Dermis microvascular lymphatic vessel endothelial cell (primary cell): ENCODE measurements at regions not wholly inside any gene's neighbourhood (a gene's known extent, or its start where the extent isn't known, plus 50 kb on each side); places are given as distances from the start of the nearest gene placed in this dataset.
"Not testable (repeated sequence)": the region's sequence is repeated elsewhere in the genome, so short reads cannot be mapped to it uniquely, and the experiment has no call there.

Experiments
- DNase-seq, 2 donors: peaks; one replicate each; pipeline versions ENCODE4 v3.0.0 to v3.0.0-alpha.2; 2010; ENCODE audit warnings: low read depth in 2 of 2

- no peak for DNase-seq
Measured at GRCh38 chrX:4572691-4573090, 859.2 kb upstream of the PRKX start.

DNA sequence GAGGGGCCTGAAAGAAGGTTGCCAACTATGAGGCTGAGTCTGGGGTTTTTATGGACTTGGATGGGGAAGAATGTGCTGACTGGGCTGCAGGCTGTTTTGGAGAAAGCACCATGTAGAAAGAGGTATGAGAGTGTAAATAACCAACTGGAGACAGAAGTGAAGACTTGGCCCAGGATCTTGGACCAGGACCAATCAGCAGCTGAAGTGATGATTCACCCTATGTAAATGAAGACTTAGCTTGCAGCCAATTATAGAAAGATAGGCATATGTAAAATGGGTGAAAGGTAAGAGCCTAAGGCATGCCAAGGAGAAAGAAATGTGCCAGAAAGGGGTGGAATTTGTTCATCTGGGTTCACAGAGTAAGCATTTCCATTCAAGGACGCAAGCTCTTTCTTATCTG lies 856.7 kb upstream of the PRKX start:
- DNase-seq: no peak

DNA sequence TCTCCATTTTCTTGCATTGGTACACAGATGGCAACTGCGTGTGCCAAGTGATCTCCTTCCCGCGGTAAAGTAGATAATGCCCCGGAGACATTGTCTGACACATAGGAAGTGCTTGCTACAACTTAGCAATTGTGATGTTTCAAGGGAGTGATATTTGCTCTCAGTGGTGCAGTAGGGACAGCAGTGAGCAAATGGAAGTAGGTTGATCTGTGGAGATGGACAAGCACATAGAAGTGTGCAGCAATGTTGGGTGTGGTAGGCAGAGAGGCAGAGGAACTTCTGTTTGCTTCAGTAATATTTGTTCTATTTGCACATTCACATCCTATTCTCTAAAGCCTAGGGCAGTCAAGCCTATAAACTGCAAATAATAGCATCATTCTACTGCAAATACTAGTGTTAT lies 846.7 kb upstream of the PRKX start:
- no peak for DNase-seq

DNA sequence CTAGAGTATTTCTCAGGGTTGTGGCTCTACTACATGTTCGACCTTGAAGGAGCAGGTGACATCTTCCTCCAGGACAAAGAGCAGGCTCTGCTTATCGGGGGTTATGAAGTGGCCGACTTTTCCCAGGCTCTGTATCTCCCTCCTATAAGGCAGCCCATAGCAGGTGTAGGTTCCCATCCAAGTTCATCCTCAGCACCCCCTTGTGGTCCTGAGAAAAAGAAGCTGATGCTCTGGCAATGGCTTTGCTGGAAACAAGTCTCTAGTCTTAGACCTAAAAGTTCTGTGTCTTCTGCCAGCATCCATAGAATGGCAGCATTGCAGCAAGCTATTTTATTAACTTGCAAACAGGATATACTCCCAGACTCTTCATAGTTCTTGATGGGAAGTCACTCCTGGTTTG lies 836.6 kb upstream of the PRKX start:
- no peak for DNase-seq

DNA sequence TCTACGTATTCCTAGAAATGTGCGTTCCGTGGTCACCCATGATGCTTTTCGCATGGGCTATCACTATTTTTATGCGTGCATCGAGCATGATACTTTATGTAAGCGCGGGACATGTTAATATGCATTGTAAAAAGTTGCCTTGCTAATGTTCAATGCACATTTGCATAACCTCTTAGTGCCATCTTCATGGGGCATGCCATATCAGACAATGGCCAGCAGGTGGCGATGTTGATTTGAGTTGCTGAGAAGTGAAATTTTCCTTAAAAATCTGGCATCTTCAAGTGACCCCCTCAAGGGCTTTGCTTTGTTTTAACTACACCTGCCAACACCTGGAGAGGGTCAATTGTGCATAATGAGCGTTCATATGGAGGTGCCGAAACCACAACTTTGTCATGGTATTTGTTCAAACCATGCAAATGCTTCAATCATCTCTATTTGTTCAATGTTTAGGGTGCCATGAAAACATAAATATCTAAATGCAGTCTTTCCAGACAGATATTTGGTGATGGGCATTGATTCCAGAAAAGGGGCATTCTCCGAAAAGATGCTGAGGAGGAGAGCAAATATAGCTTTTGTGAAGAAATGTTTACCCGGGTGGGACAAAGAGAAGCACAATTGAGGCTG lies 833.9 kb upstream of the PRKX start:
- DNase-seq: peak; percentile 10 to 46

GRCh38 chrX:4546178-4546577 lies 832.7 kb upstream of the PRKX start:
- not testable (repeated sequence) for DNase-seq

- no peak for DNase-seq
Measured at GRCh38 chrX:4528247-4528646, 814.8 kb upstream of the PRKX start.

DNA sequence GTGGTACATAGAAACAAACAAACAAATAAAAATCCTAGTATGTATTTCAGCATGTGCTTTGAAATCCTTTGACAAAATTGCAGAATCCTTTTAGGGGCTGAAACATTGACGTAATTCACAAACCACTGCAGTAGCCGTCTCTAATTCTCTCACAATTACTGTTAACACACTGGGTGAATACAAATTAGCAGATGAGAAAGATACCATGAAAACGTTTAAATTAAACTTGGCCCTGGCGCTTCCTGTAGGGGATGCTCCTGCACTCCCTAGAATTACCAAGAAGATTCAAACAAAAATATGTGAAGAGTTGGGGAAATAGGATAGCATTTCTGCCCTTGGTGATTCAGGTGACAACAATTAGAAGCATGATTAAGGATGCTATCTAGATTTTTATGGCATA lies 772.5 kb upstream of the PRKX start:
- no peak for DNase-seq

- no peak for DNase-seq
Measured at GRCh38 chrX:4484266-4484665, 770.8 kb upstream of the PRKX start.

DNA sequence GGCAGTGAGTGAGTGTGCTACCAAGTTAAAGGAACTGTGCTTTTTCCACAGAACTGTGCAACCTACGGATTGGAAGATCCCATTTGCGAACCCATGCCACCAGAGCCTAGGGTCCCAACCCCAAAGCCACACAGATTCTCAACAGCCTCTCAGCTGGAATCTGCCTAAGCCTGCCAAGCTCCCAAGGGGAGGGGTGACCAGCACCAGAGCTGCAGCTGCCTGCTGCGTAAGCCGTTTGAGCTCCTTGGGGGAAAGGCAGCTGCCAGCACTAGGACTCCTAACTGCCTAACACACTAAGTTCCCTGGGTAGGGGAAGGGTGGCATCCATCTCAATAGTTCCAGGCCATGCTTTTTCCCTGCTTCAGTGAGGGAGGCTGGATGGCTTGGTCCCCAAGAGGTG lies 738.1 kb upstream of the PRKX start:
- DNase-seq: no peak

GRCh38 chrX:4450177-4450576 lies 736.7 kb upstream of the PRKX start:
- DNase-seq: no peak

DNA sequence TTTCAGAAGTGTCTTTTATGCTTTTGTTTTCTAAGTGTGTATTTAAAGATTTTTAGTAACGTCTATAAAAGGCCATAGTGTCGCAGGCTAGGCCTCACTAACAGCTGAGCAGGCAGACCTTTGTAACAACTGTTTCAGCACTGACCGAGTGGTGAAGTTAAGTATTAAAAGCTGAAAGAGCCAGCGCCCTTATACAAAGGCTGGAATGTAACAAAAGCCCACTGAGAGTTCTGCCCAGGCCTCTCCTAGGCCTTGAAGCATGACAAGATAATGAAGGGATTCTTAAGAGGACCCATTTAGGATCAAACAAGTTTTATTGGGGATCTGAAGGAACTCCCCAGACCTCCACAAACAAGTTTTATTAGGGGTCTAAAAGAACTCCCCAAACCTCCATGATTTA lies 722.5 kb upstream of the PRKX start:
- DNase-seq: no peak

DNA sequence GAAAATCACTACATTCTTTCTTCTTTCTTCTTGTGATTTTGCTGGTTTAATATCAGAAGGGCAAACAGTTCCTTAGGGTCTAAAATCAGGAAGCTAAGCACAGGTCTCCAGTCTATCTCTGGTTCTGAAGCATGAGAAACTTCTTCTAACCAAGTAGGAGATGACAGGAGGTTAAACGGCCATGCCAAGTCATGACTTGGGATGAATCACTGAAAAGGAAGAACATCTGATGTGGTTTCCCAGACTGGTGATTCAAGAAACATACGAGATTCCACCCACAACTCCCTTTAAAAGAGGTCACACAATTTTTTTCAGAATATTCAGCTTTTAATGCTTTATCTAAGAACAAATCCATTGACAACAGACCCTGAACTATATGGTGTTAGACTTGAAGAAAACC lies 684.0 kb upstream of the PRKX start:
- DNase-seq: no peak

- no peak for DNase-seq
Measured at GRCh38 chrX:4382273-4382672, 668.8 kb upstream of the PRKX start.

GRCh38 chrX:4380710-4381109 lies 667.3 kb upstream of the PRKX start:
- no peak for DNase-seq

DNA sequence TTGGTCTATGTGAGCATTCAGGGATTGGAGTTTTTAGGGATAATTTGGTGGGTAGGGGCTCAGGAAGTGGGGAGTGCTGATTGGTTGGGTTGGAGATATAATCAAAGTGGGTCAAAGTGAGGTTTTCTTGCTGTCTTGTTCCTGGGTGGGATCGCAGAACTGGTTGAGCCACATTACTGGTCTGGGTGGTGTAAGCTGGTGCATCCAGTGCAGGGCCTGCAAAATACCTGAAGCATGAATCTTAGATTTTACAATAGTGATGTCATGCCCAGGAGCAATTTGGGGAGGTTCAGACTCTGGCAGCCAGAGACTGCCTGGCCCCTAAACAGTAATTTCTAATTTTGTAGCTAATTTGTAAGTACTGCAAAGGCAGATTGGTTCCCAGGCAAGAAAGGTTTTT lies 665.6 kb upstream of the PRKX start:
- DNase-seq: no peak

DNA sequence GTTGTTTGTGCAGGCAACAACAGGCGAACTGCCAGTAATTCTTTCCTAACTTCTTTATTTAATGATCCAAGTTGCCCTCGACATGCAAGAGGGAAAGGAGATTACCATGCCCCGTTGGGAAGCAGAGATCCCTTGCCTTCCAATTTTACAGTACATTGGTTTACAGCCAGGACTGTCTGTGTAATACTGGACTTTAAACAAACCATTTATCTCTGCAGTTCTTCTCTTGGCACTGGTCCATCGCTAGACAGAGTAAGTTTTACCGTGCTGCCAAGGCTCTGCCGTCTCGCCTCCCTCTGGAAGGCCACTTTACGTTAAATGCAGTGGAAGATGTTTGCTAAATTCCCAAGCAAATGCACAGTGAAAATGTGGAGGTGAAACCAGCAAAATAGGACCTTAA lies 660.3 kb upstream of the PRKX start:
- no peak for DNase-seq

DNA sequence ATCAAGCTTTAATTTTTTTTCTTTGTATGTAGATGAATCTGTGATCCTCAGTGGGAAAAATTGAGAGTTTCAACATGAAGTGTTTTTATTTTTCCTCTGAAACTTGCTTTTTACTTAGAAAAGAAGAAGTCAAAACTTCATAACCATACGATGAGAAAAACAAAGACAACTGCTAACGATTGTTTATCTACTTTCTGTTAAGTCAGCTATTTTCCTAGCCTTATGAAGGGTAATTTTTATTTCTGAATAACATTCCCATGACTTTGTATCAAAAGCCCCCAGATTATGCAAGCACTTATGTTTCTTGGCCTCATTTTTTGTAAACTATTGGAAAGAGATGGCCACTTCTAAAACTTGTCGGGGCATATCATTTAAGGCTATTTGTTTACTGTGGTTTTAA lies 645.1 kb upstream of the PRKX start:
- DNase-seq: no peak

DNA sequence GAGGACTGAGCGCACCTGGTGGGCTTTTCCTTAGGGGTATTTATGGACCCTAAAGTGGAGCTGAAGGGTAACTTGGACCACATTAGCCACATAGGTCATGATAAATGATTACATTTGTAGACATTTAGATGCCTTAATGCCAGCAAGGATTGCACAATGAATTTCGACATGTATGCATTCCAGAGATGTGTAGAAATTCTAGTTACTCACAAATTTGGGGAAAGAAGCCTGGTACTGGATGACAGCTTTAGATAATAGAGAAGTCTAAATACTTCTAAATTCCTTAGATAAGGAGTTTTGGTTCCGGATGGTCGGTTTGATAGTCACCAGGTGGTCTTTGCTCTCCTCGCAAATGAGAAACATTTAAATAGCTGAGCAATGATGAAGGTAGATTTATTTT lies 609.5 kb upstream of the PRKX start:
- no peak for DNase-seq

GRCh38 chrX:4320436-4320947 lies 607.0 kb upstream of the PRKX start:
- DNase-seq: no peak

- no peak for DNase-seq
Measured at GRCh38 chrX:4315891-4316290, 602.4 kb upstream of the PRKX start.

DNA sequence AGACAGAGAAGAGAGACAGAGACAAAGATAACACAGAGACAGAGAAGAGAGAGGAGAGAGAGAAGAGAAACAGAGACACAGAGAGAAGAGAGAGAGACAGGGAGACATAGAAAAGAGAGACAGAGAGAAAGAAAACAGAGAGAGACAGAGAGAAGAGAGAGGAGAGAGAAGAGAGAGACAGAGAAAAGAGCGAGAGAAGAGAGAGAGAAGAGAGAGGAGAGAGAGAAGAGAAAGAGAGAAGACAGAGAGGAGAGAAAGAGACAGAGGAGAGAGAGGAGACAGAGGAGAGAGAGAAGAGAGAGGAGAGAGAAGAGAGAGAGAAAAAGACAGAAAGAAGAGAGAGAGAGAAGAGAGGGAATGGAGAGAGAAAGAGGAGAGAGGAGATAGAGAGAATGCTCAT lies 601.1 kb upstream of the PRKX start:
- DNase-seq: no peak

DNA sequence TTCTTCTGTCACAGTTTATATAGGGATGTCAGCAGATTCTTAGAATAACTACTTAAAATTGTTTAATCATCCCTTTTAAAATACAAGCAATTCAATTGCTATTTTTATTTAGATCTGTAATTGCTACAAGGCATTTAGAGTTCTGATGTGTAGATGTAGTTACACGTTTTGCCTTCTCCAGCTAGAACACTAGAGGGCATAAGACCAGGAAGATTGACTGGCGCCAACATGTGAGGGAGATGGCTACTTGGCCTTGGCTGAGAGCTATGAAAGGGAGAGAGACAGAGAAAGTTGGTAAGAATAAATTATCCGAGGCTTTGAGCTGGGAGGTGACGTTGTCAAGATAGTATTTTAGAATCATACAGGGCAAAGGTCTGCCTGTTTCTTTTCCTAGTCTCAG lies 563.7 kb upstream of the PRKX start:
- DNase-seq: no peak

GRCh38 chrX:4268676-4269075 lies 555.2 kb upstream of the PRKX start:
- no peak for DNase-seq
